ENCODE measurements at regions not wholly inside any gene's neighbourhood (a gene's known extent, or its start where the extent isn't known, plus 50 kb on each side); places are given as distances from the start of the nearest gene placed in this dataset.
"Not testable (repeated sequence)": the region's sequence is repeated elsewhere in the genome, so short reads cannot be mapped to it uniquely, and the experiment has no call there.

GRCh38 chr10:33650131-33650530 is 315.7 kb upstream of the NRP1 start:
- not testable (repeated sequence) for TF ChIP-seq CTCF, POLR2A (IDR thresholded peaks at IDR 0.05)
